ENCODE measurements at regions not wholly inside any gene's neighbourhood (a gene's known extent, or its start where the extent isn't known, plus 50 kb on each side); places are given as distances from the start of the nearest gene placed in this dataset.

GRCh38 chr12:131612092-131612755 is 98.7 kb upstream of the SFSWAP start:
- no peaks in the 10 kb centered on the region for H3K9me3 ChIP-seq (ENCODE audit: low read depth, low read length)
- peaks cover 24% of the 10 kb centered on the region for H3K4me1 ChIP-seq (ENCODE audit: insufficient read depth, low read length)
- H3K4me3 ChIP-seq (ENCODE audit: low read length), result no peak overlapping the region
- H3K27me3 ChIP-seq (ENCODE audit: insufficient read depth, low read length), result no peaks in the 10 kb centered on the region

GRCh38 chr12:131613186-131613585 is 97.7 kb upstream of the SFSWAP start:
- Histone ChIP-seq H3K4me1 (ENCODE audit: insufficient read depth, low read length) (peaks cover 14% of the 10 kb centered on the region), H3K9me3 (ENCODE audit: low read depth, low read length) (no peaks in the 10 kb centered on the region), H3K27me3 (ENCODE audit: insufficient read depth, low read length) (no peaks in the 10 kb centered on the region)

GRCh38 chr12:131613678-131614077 is 97.2 kb upstream of the SFSWAP start:
- Histone ChIP-seq H3K9me3 (ENCODE audit: low read depth, low read length) (no peaks in the 10 kb centered on the region), H3K4me1 (ENCODE audit: insufficient read depth, low read length) (peaks cover 9% of the 10 kb centered on the region), H3K27me3 (ENCODE audit: insufficient read depth, low read length) (no peaks in the 10 kb centered on the region), H3K4me3 (ENCODE audit: low read length) (no peak overlapping the region)

More at GRCh38 chr12:131613186-131613585, 97.7 kb upstream of the SFSWAP start:
- no peak overlapping the region for H3K4me3 ChIP-seq (ENCODE audit: low read length)

GRCh38 chr12:131615326-131616042 is 95.4 kb upstream of the SFSWAP start:
- H3K4me1 ChIP-seq (ENCODE audit: insufficient read depth, low read length), result no peaks in the 10 kb centered on the region
- no peak overlapping the region for H3K4me3 ChIP-seq (ENCODE audit: low read length)
- no peaks in the 10 kb centered on the region for H3K9me3 ChIP-seq (ENCODE audit: low read depth, low read length)
- no peaks in the 10 kb centered on the region for H3K27me3 ChIP-seq (ENCODE audit: insufficient read depth, low read length)

GRCh38 chr12:131616043-131616700 is 94.7 kb upstream of the SFSWAP start:
- Histone ChIP-seq H3K4me3 (ENCODE audit: low read length) (no peak overlapping the region), H3K9me3 (ENCODE audit: low read depth, low read length) (no peaks in the 10 kb centered on the region)

GRCh38 chr12:131616738-131617137 is 94.2 kb upstream of the SFSWAP start:
- Histone ChIP-seq H3K4me1 (ENCODE audit: insufficient read depth, low read length) (no peaks in the 10 kb centered on the region), H3K9me3 (ENCODE audit: low read depth, low read length) (no peaks in the 10 kb centered on the region), H3K27me3 (ENCODE audit: insufficient read depth, low read length) (no peaks in the 10 kb centered on the region), H3K4me3 (ENCODE audit: low read length) (no peak overlapping the region)

More at GRCh38 chr12:131616043-131616700, 94.7 kb upstream of the SFSWAP start:
- H3K4me1 ChIP-seq (ENCODE audit: insufficient read depth, low read length), result no peaks in the 10 kb centered on the region
- no peaks in the 10 kb centered on the region for H3K27me3 ChIP-seq (ENCODE audit: insufficient read depth, low read length)

GRCh38 chr12:131617179-131617578 is 93.7 kb upstream of the SFSWAP start:
- no peak overlapping the region for H3K4me3 ChIP-seq (ENCODE audit: low read length)
- H3K4me1 ChIP-seq (ENCODE audit: insufficient read depth, low read length), result no peaks in the 10 kb centered on the region
- no peaks in the 10 kb centered on the region for H3K27me3 ChIP-seq (ENCODE audit: insufficient read depth, low read length)
- H3K9me3 ChIP-seq (ENCODE audit: low read depth, low read length), result no peaks in the 10 kb centered on the region

GRCh38 chr12:131617596-131618302 is 93.1 kb upstream of the SFSWAP start:
- H3K4me1 ChIP-seq (ENCODE audit: insufficient read depth, low read length), result no peaks in the 10 kb centered on the region
- H3K27me3 ChIP-seq (ENCODE audit: insufficient read depth, low read length), result no peaks in the 10 kb centered on the region

GRCh38 chr12:131618303-131618658 is 92.6 kb upstream of the SFSWAP start:
- H3K4me3 ChIP-seq (ENCODE audit: low read length), result no peak overlapping the region
- no peaks in the 10 kb centered on the region for H3K9me3 ChIP-seq (ENCODE audit: low read depth, low read length)
- no peaks in the 10 kb centered on the region for H3K4me1 ChIP-seq (ENCODE audit: insufficient read depth, low read length)
- H3K27me3 ChIP-seq (ENCODE audit: insufficient read depth, low read length), result no peaks in the 10 kb centered on the region

More at GRCh38 chr12:131617596-131618302, 93.1 kb upstream of the SFSWAP start:
- Histone ChIP-seq H3K9me3 (ENCODE audit: low read depth, low read length) (no peaks in the 10 kb centered on the region), H3K4me3 (ENCODE audit: low read length) (no peak overlapping the region)

GRCh38 chr12:131618701-131619100 is 92.2 kb upstream of the SFSWAP start:
- H3K9me3 ChIP-seq (ENCODE audit: low read depth, low read length), result no peaks in the 10 kb centered on the region
- no peaks in the 10 kb centered on the region for H3K4me1 ChIP-seq (ENCODE audit: insufficient read depth, low read length)
- no peaks in the 10 kb centered on the region for H3K27me3 ChIP-seq (ENCODE audit: insufficient read depth, low read length)
- no peak overlapping the region for H3K4me3 ChIP-seq (ENCODE audit: low read length)

- Histone ChIP-seq H3K4me1 (ENCODE audit: insufficient read depth, low read length) (no peaks in the 10 kb centered on the region), H3K27me3 (ENCODE audit: insufficient read depth, low read length) (no peaks in the 10 kb centered on the region), H3K9me3 (ENCODE audit: low read depth, low read length) (no peaks in the 10 kb centered on the region), H3K4me3 (ENCODE audit: low read length) (no peak overlapping the region)
These were observed 91.7 kb upstream of the SFSWAP start for GRCh38 chr12:131619106-131619642.

- Histone ChIP-seq H3K27me3 (ENCODE audit: insufficient read depth, low read length) (no peaks in the 10 kb centered on the region), H3K4me3 (ENCODE audit: low read length) (no peak overlapping the region), H3K4me1 (ENCODE audit: insufficient read depth, low read length) (no peaks in the 10 kb centered on the region), H3K9me3 (ENCODE audit: low read depth, low read length) (no peaks in the 10 kb centered on the region)
These were observed 91.0 kb upstream of the SFSWAP start for GRCh38 chr12:131619736-131620506.

GRCh38 chr12:131620520-131620919 is 90.4 kb upstream of the SFSWAP start:
- H3K9me3 ChIP-seq (ENCODE audit: low read depth, low read length), result no peaks in the 10 kb centered on the region
- no peaks in the 10 kb centered on the region for H3K27me3 ChIP-seq (ENCODE audit: insufficient read depth, low read length)
- H3K4me1 ChIP-seq (ENCODE audit: insufficient read depth, low read length), result no peaks in the 10 kb centered on the region
- no peak overlapping the region for H3K4me3 ChIP-seq (ENCODE audit: low read length)

GRCh38 chr12:131620946-131621681 is 89.8 kb upstream of the SFSWAP start:
- Histone ChIP-seq H3K9me3 (ENCODE audit: low read depth, low read length) (no peaks in the 10 kb centered on the region), H3K4me3 (ENCODE audit: low read length) (no peak overlapping the region), H3K27me3 (ENCODE audit: insufficient read depth, low read length) (no peaks in the 10 kb centered on the region), H3K4me1 (ENCODE audit: insufficient read depth, low read length) (no peaks in the 10 kb centered on the region)

Data from mononuclear cell (primary cell).